Right lobe of liver (tissue), 4 donors: ENCODE measurements at regions not wholly inside any gene's neighbourhood (a gene's known extent, or its start where the extent isn't known, plus 50 kb on each side); places are given as distances from the start of the nearest gene placed in this dataset.

ENCODE experiments used
- POLR2A ChIP-seq: fragments of 450-650 bp; IDR thresholded peaks from one replicate; pipeline ENCODE4 v1.6.1; 2017; ENCODE audit warnings: antibody characterized with exemption, mild to moderate bottlenecking
- TF ChIP-seq, protein P1 (sequence below), 4 donors: fragments of 200-600 bp in 3 of 4; fragments of 450-650 bp in 1 of 4; IDR thresholded peaks; one replicate each; pipeline versions ENCODE4 v1.5.1 to v1.8.0; 2016 to 2022; ENCODE audit warnings: antibody characterized with exemption in 4 of 4, mild to moderate bottlenecking in 2 of 4
- donor health status: DM: no; HTN: no; CAD: no.
- donor health status: DM: no; HTN: no; CAD: no.
- donor health status: DM: no; HTN: yes; CAD: no.

DNA sequence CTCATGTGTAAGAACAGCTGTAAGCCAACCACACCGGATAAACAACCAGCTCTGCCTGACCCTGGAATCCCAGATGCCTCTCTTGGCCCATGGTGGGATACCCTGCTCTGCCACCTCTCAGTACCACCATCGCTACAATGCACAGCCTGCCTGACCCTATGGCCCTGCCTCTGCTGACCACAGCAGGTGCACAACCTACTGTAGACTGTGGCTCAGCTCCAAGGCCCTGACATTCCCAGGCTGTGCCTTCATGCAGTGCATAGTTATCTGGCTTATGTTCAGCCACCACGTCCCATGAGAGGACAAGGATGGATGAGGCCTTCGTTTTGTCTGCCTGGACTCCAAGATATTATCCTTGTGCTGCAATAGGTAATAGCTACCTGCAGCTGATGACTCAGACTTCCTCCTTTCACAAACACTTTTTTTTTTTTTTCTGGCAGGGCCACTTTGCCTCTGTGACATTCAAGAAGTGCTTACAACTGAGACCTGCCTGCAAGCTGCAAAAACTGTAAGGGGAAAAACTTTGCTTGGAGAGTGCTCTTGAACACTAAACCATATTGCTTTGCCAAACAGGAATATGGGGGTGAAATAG lies 177.7 kb downstream of the URB2 start:
- TF ChIP-seq, protein P1, sequence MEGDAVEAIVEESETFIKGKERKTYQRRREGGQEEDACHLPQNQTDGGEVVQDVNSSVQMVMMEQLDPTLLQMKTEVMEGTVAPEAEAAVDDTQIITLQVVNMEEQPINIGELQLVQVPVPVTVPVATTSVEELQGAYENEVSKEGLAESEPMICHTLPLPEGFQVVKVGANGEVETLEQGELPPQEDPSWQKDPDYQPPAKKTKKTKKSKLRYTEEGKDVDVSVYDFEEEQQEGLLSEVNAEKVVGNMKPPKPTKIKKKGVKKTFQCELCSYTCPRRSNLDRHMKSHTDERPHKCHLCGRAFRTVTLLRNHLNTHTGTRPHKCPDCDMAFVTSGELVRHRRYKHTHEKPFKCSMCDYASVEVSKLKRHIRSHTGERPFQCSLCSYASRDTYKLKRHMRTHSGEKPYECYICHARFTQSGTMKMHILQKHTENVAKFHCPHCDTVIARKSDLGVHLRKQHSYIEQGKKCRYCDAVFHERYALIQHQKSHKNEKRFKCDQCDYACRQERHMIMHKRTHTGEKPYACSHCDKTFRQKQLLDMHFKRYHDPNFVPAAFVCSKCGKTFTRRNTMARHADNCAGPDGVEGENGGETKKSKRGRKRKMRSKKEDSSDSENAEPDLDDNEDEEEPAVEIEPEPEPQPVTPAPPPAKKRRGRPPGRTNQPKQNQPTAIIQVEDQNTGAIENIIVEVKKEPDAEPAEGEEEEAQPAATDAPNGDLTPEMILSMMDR (IDR thresholded peaks at IDR 0.05): no peak
- no peak for TF ChIP-seq POLR2A
